HG02884 (cell line): ENCODE measurements at regions not wholly inside any gene's neighbourhood (a gene's known extent, or its start where the extent isn't known, plus 50 kb on each side); places are given as distances from the start of the nearest gene placed in this dataset.

Experiments used
- ATAC-seq: cut with Tn5 transposase; IDR thresholded peaks from one replicate; pipeline ENCODE4 v1.9.1; 2021; ENCODE audit warnings: mild to moderate bottlenecking, moderate library complexity; ENCODE audit not compliant: unreplicated experiment

- no peak for ATAC-seq
These were observed 55.6 kb upstream of the BCL2L14 start for GRCh38 chr12:12015073-12015685.

- no peak for ATAC-seq
These were observed 54.2 kb upstream of the BCL2L14 start for GRCh38 chr12:12016284-12017100.

GRCh38 chr12:12017135-12017581 is 53.6 kb upstream of the BCL2L14 start:
- ATAC-seq: no peak

- ATAC-seq: no peak
These were observed 52.9 kb upstream of the BCL2L14 start for GRCh38 chr12:12017798-12018197.

GRCh38 chr12:12018454-12018853 is 52.3 kb upstream of the BCL2L14 start:
- no peak for ATAC-seq

- no peak for ATAC-seq
These were observed 50.9 kb upstream of the BCL2L14 start for GRCh38 chr12:12019881-12020280.

GRCh38 chr12:12020762-12021161 is 50.0 kb upstream of the BCL2L14 start:
- no peak for ATAC-seq
